CD4-positive, alpha-beta T cell (primary cell): ENCODE measurements at regions not wholly inside any gene's neighbourhood (a gene's known extent, or its start where the extent isn't known, plus 50 kb on each side); places are given as distances from the start of the nearest gene placed in this dataset.

Experiments used
- ATAC-seq: fragments of 200-7000 bp; cut with Tn5 transposase; one replicate; pipeline ENCODE4 v1.10.0; 2022; ENCODE audit warnings: mild to moderate bottlenecking; ENCODE audit not compliant: poor library complexity
- CTCF ChIA-PET: fragments of 350-600 bp; sonication (Branson Sonifier 250); formaldehyde crosslinking; loops from one replicate; lab custom pipeline; 2021; ENCODE audit warnings: antibody characterized with exemption, inconsistent platforms; lab: Charles Lee
- POLR2A ChIA-PET: fragments of 350-600 bp; sonication (Branson Sonifier 250); formaldehyde crosslinking; loops from one replicate; lab custom pipeline; 2021; ENCODE audit warnings: antibody characterized with exemption, inconsistent platforms; lab: Charles Lee
- DNase-seq, 14 experiments: peaks; one replicate each; pipeline ENCODE4 v3.0.0-alpha.2; 2013 to 2020; ENCODE audit warnings: mixed read lengths in 2 of 14
- H3K27ac ChIP-seq, 2 donors: one replicate each; pipeline versions ENCODE4 v1.5.1 to v1.7.0; 2013; ENCODE audit warnings: low read length in 2 of 2, low read depth in 1 of 2, mild to moderate bottlenecking in 1 of 2
- H3K27me3 ChIP-seq, 2 experiments: 1 replicate in 1 of 2; 2 replicates in 1 of 2; pipeline versions ENCODE4 v1.6.1 to v1.7.0; 2013; ENCODE audit warnings: low read length in 2 of 2, control low read depth in 1 of 2, mild to moderate bottlenecking in 1 of 2, moderate library complexity in 1 of 2; ENCODE audit not compliant: insufficient read depth in 2 of 2, control insufficient read depth in 1 of 2
- H3K36me3 ChIP-seq: one replicate; pipeline ENCODE4 v1.6.1; 2013; ENCODE audit warnings: low read length, control low read depth; ENCODE audit not compliant: insufficient read depth
- H3K4me1 ChIP-seq: one replicate; pipeline ENCODE4 v1.6.1; 2013; ENCODE audit warnings: low read length, control low read depth; ENCODE audit not compliant: insufficient read depth
- H3K4me3 ChIP-seq: one replicate; pipeline ENCODE4 v1.5.1; 2013; ENCODE audit warnings: mild to moderate bottlenecking, low read length, moderate library complexity
- H3K9me3 ChIP-seq, 2 experiments: 1 replicate in 1 of 2; 2 replicates in 1 of 2; pipeline versions ENCODE4 v1.6.1 to v1.7.0; 2013; ENCODE audit warnings: low read length in 2 of 2, mild to moderate bottlenecking in 2 of 2, control low read depth in 1 of 2, moderate library complexity in 1 of 2; ENCODE audit not compliant: control insufficient read depth in 1 of 2, insufficient read depth in 1 of 2
- H3K27ac Mint-ChIP-seq: one replicate; pipeline ENCODE4 v1.8.0; 2020; ENCODE audit warnings: mixed read lengths
- H3K27me3 Mint-ChIP-seq: one replicate; pipeline ENCODE4 v1.8.0; 2021; ENCODE audit warnings: mixed read lengths
- H3K36me3 Mint-ChIP-seq: one replicate; pipeline ENCODE4 v1.8.0; 2021; ENCODE audit warnings: low read depth, mixed read lengths
- H3K4me1 Mint-ChIP-seq: one replicate; pipeline ENCODE4 v1.8.0; 2021; ENCODE audit warnings: low read depth, mixed read lengths
- H3K4me3 Mint-ChIP-seq: one replicate; pipeline ENCODE4 v1.8.0; 2020; ENCODE audit warnings: mild to moderate bottlenecking, mixed read lengths
- H3K9me3 Mint-ChIP-seq: one replicate; pipeline ENCODE4 v1.8.0; 2020; ENCODE audit warnings: mixed read lengths
- CTCF ChIP-seq: fragments of 200-600 bp; IDR thresholded peaks from one replicate; pipeline ENCODE4 v1.8.0; 2022; ENCODE audit warnings: antibody characterized with exemption, mild to moderate bottlenecking
- intact Hi-C, 2 experiments: fragments of 100-400 bp; cut with DNase I in 1 of 2; cut with micrococcal nuclease in 1 of 2; formaldehyde crosslinking; loops; one replicate each; pipeline versions ENCODE4 v1.15.1 to v1.9.0; 2023 to 2025; cut with DNase I, micrococcal nuclease

DNA sequence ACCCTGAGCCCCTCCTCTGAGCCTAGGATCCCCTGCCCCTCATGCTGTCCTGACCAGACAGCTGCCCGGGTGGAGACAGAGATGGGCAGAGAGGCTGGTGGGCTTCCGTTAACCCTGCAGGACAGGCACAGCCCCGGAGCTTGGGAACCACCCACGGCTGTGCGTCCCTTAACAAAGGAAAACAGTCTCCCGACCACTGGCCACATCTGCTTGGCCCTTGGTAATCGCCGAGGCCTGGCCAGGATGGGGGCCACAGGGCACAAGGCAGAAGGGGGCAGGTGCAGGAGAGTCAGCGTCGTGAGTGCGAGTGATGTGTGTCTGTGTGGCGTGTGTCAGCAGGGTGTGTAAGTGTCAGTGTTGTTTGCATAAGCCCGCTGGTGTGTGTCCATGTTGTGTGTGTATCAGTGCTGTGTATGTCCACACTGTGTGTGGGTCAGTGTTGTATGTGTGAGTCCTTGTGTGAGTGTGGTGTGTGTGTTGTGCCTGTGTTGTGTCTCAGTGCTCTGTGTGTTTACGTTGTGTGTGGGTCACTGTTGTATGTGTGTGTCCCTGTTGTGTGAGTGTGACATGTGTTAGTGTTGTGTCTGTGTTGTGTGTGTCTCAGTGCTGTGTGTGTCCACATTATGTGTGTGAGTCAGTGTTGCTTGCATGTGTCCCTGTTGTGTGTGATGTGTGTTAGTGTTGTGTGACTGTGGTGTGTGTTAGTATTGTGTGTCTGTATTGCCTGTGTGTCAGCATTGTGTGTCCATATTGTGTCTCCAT, 369.5 kb downstream of the BRD1 start:
- H3K27me3 ChIP-seq: no peaks in the 10 kb centered on the region
- no peak for TF ChIP-seq CTCF
- POLR2A ChIA-PET: no interaction called here
- H3K9me3 Mint-ChIP-seq: no peaks in the 10 kb centered on the region
- DNase-seq (no peak), ATAC-seq (no peak)
- no peak overlapping the region for H3K4me3 Mint-ChIP-seq
- H3K36me3 Mint-ChIP-seq: no peaks in the 10 kb centered on the region
- H3K36me3 ChIP-seq: no peaks in the 10 kb centered on the region
- CTCF ChIA-PET: no interaction called here
- H3K4me1 ChIP-seq: no peaks in the 10 kb centered on the region
- H3K27ac Mint-ChIP-seq: no peak overlapping the region
- H3K4me1 Mint-ChIP-seq: no peaks in the 10 kb centered on the region
- no peak overlapping the region for H3K4me3 ChIP-seq
- intact Hi-C loops: no loop called here
- H3K27ac ChIP-seq: no peak overlapping the region
- H3K9me3 ChIP-seq: peaks cover 0 to 3% of the 10 kb centered on the region in 2 experiments
- H3K27me3 Mint-ChIP-seq: no peaks in the 10 kb centered on the region

DNA sequence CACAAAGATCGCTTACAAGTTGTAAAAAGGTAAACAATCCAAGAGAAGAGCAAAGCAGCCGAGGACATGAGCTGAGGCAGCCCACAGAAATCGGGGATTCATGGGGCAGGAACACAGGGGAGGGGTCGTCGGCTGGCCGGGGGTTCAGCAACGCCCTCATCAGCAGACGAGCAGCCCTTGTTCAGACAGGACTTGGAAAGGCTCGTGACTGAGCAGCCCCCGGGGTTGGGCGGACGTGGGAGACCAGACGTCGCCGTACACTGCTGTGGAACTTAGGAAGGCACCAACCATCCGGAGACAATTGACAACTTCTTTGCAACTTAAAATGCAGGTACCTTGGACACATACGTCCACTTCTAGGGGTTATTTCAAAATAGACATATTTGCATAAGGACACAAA, 370.5 kb downstream of the BRD1 start:
- POLR2A ChIA-PET: no interaction called here
- Histone ChIP-seq H3K36me3 (no peaks in the 10 kb centered on the region), H3K9me3 (peaks cover 0 to 3% of the 10 kb centered on the region in 2 experiments), H3K27me3 (no peaks in the 10 kb centered on the region), H3K27ac (no peak overlapping the region), H3K4me1 (no peaks in the 10 kb centered on the region), H3K4me3 (no peak overlapping the region)
- no peaks in the 10 kb centered on the region for H3K27me3 Mint-ChIP-seq
- H3K4me3 Mint-ChIP-seq: no peak overlapping the region
- ATAC-seq: no peak
- H3K4me1 Mint-ChIP-seq: no peaks in the 10 kb centered on the region
- no peaks in the 10 kb centered on the region for H3K36me3 Mint-ChIP-seq
- CTCF ChIA-PET: no interaction called here
- no peak overlapping the region for H3K27ac Mint-ChIP-seq
- DNase-seq: no peak
- no peaks in the 10 kb centered on the region for H3K9me3 Mint-ChIP-seq
- intact Hi-C loops: no loop called here
- TF ChIP-seq CTCF: no peak

- intact Hi-C loops: no loop called here
- Histone ChIP-seq H3K4me3 (no peak overlapping the region), H3K36me3 (no peaks in the 10 kb centered on the region), H3K9me3 (peaks cover 0 to 3% of the 10 kb centered on the region in 2 experiments), H3K27me3 (peaks cover 0 to 5% of the 10 kb centered on the region in 2 experiments), H3K27ac (no peak overlapping the region), H3K4me1 (no peaks in the 10 kb centered on the region)
- no peak overlapping the region for H3K4me3 Mint-ChIP-seq
- H3K9me3 Mint-ChIP-seq: no peaks in the 10 kb centered on the region
- peaks cover 6% of the 10 kb centered on the region for H3K27me3 Mint-ChIP-seq
- DNase-seq (no peak), ATAC-seq (no peak)
- H3K4me1 Mint-ChIP-seq: no peaks in the 10 kb centered on the region
- ChIA-PET POLR2A (no interaction called here), CTCF (no interaction called here)
- no peak overlapping the region for H3K27ac Mint-ChIP-seq
- no peaks in the 10 kb centered on the region for H3K36me3 Mint-ChIP-seq
- no peak for TF ChIP-seq CTCF
Measured at GRCh38 chr22:49455595-49455994, 372.1 kb downstream of the BRD1 start.
